ENCODE measurements at regions not wholly inside any gene's neighbourhood (a gene's known extent, or its start where the extent isn't known, plus 50 kb on each side); places are given as distances from the start of the nearest gene placed in this dataset.
"Not testable (repeated sequence)": the region's sequence is repeated elsewhere in the genome, so short reads cannot be mapped to it uniquely, and the experiment has no call there.

GRCh38 chr5:99441235-99441634 is 512.4 kb upstream of the CHD1 start:
- Mint-ChIP-seq H3K27me3 (no peaks in the 10 kb centered on the region), H3K27ac (no peak overlapping the region), H3K36me3 (no peaks in the 10 kb centered on the region), H3K9me3 (no peaks in the 10 kb centered on the region), H3K4me1 (no peaks in the 10 kb centered on the region), H3K4me3 (no peak overlapping the region)
- no peak for DNase-seq

GRCh38 chr5:99438619-99439018 is 509.8 kb upstream of the CHD1 start:
- no peak for DNase-seq
- no peak overlapping the region for H3K4me3 Mint-ChIP-seq
- H3K27ac Mint-ChIP-seq = no peak overlapping the region
- H3K27me3 Mint-ChIP-seq = no peaks in the 10 kb centered on the region
- H3K9me3 Mint-ChIP-seq = no peaks in the 10 kb centered on the region
- no peaks in the 10 kb centered on the region for H3K4me1 Mint-ChIP-seq
- H3K36me3 Mint-ChIP-seq = no peaks in the 10 kb centered on the region

- no peaks in the 10 kb centered on the region for H3K9me3 Mint-ChIP-seq
- no peaks in the 10 kb centered on the region for H3K27me3 Mint-ChIP-seq
- no peak overlapping the region for H3K4me3 Mint-ChIP-seq
- H3K4me1 Mint-ChIP-seq = no peaks in the 10 kb centered on the region
- H3K36me3 Mint-ChIP-seq = no peaks in the 10 kb centered on the region
- DNase-seq = no peak
- no peak overlapping the region for H3K27ac Mint-ChIP-seq
Observed at GRCh38 chr5:99437986-99438385, 509.2 kb upstream of the CHD1 start.

GRCh38 chr5:99423396-99423795 is 494.6 kb upstream of the CHD1 start:
- H3K27me3 Mint-ChIP-seq, H3K4me3 Mint-ChIP-seq, H3K4me1 Mint-ChIP-seq, H3K9me3 Mint-ChIP-seq, H3K27ac Mint-ChIP-seq, DNase-seq, H3K36me3 Mint-ChIP-seq: not testable (repeated sequence)

GRCh38 chr5:99418640-99419039 is 489.8 kb upstream of the CHD1 start:
- not testable (repeated sequence) for H3K27ac Mint-ChIP-seq, H3K4me3 Mint-ChIP-seq, H3K36me3 Mint-ChIP-seq, H3K4me1 Mint-ChIP-seq, H3K27me3 Mint-ChIP-seq, H3K9me3 Mint-ChIP-seq, DNase-seq

- H3K27me3 Mint-ChIP-seq, H3K4me3 Mint-ChIP-seq: not testable (repeated sequence)
Observed at GRCh38 chr5:99410386-99410785, 481.6 kb upstream of the CHD1 start.

GRCh38 chr5:99404764-99405302 is 476.0 kb upstream of the CHD1 start:
- H3K27ac Mint-ChIP-seq, H3K27me3 Mint-ChIP-seq, H3K36me3 Mint-ChIP-seq, DNase-seq, H3K9me3 Mint-ChIP-seq, H3K4me1 Mint-ChIP-seq, H3K4me3 Mint-ChIP-seq: not testable (repeated sequence)

More at GRCh38 chr5:99410386-99410785, 481.6 kb upstream of the CHD1 start:
- not testable (repeated sequence) for H3K4me1 Mint-ChIP-seq, DNase-seq, H3K27ac Mint-ChIP-seq, H3K36me3 Mint-ChIP-seq, H3K9me3 Mint-ChIP-seq

GRCh38 chr5:99400571-99400970 is 471.8 kb upstream of the CHD1 start:
- not testable (repeated sequence) for DNase-seq, H3K36me3 Mint-ChIP-seq, H3K9me3 Mint-ChIP-seq, H3K4me1 Mint-ChIP-seq, H3K4me3 Mint-ChIP-seq, H3K27me3 Mint-ChIP-seq, H3K27ac Mint-ChIP-seq

GRCh38 chr5:99398976-99399375 is 470.2 kb upstream of the CHD1 start:
- DNase-seq = no peak
- Mint-ChIP-seq H3K4me3 (no peak overlapping the region), H3K36me3 (no peaks in the 10 kb centered on the region), H3K9me3 (peaks cover 4% of the 10 kb centered on the region), H3K4me1 (no peaks in the 10 kb centered on the region), H3K27ac (no peak overlapping the region), H3K27me3 (no peaks in the 10 kb centered on the region)

GRCh38 chr5:99386406-99387077 is 457.7 kb upstream of the CHD1 start:
- H3K9me3 Mint-ChIP-seq = peaks cover 9% of the 10 kb centered on the region
- H3K4me1 Mint-ChIP-seq = no peaks in the 10 kb centered on the region
- H3K4me3 Mint-ChIP-seq = no peak overlapping the region
- H3K27ac Mint-ChIP-seq = no peak overlapping the region
- no peaks in the 10 kb centered on the region for H3K27me3 Mint-ChIP-seq
- no peak for DNase-seq
- no peaks in the 10 kb centered on the region for H3K36me3 Mint-ChIP-seq

GRCh38 chr5:99379187-99379586 is 450.4 kb upstream of the CHD1 start:
- H3K36me3 Mint-ChIP-seq = no peaks in the 10 kb centered on the region
- DNase-seq = no peak
- H3K4me1 Mint-ChIP-seq = no peaks in the 10 kb centered on the region
- peaks cover 8% of the 10 kb centered on the region for H3K9me3 Mint-ChIP-seq
- no peak overlapping the region for H3K4me3 Mint-ChIP-seq
- no peaks in the 10 kb centered on the region for H3K27me3 Mint-ChIP-seq
- no peak overlapping the region for H3K27ac Mint-ChIP-seq

- H3K27me3 Mint-ChIP-seq = no peaks in the 10 kb centered on the region
- no peaks in the 10 kb centered on the region for H3K4me1 Mint-ChIP-seq
- H3K36me3 Mint-ChIP-seq = no peaks in the 10 kb centered on the region
- DNase-seq = no peak
- no peak overlapping the region for H3K27ac Mint-ChIP-seq
- peaks cover 3% of the 10 kb centered on the region for H3K9me3 Mint-ChIP-seq
- H3K4me3 Mint-ChIP-seq = no peak overlapping the region
Observed at GRCh38 chr5:99378443-99378842, 449.6 kb upstream of the CHD1 start.

GRCh38 chr5:99369797-99370593 is 441.2 kb upstream of the CHD1 start:
- no peaks in the 10 kb centered on the region for H3K36me3 Mint-ChIP-seq
- H3K9me3 Mint-ChIP-seq = peaks cover 3% of the 10 kb centered on the region
- DNase-seq = no peak

GRCh38 chr5:99368726-99369125 is 439.9 kb upstream of the CHD1 start:
- no peak for DNase-seq
- Mint-ChIP-seq H3K27me3 (no peaks in the 10 kb centered on the region), H3K9me3 (peaks cover 4% of the 10 kb centered on the region), H3K4me1 (no peaks in the 10 kb centered on the region), H3K27ac (no peak overlapping the region), H3K36me3 (no peaks in the 10 kb centered on the region), H3K4me3 (no peak overlapping the region)

More at GRCh38 chr5:99369797-99370593, 441.2 kb upstream of the CHD1 start:
- H3K27me3 Mint-ChIP-seq = no peaks in the 10 kb centered on the region
- H3K4me1 Mint-ChIP-seq = no peaks in the 10 kb centered on the region
- no peak overlapping the region for H3K27ac Mint-ChIP-seq
- H3K4me3 Mint-ChIP-seq = no peak overlapping the region

GRCh38 chr5:99355881-99356280 is 427.1 kb upstream of the CHD1 start:
- no peaks in the 10 kb centered on the region for H3K36me3 Mint-ChIP-seq
- H3K4me3 Mint-ChIP-seq = no peak overlapping the region
- peaks cover 5% of the 10 kb centered on the region for H3K9me3 Mint-ChIP-seq
- no peaks in the 10 kb centered on the region for H3K4me1 Mint-ChIP-seq
- H3K27ac Mint-ChIP-seq = no peak overlapping the region
- no peak for DNase-seq
- no peaks in the 10 kb centered on the region for H3K27me3 Mint-ChIP-seq

- H3K27ac Mint-ChIP-seq = no peak overlapping the region
- H3K9me3 Mint-ChIP-seq = peaks cover 4% of the 10 kb centered on the region
- no peaks in the 10 kb centered on the region for H3K27me3 Mint-ChIP-seq
- no peak overlapping the region for H3K4me3 Mint-ChIP-seq
- no peaks in the 10 kb centered on the region for H3K36me3 Mint-ChIP-seq
- DNase-seq = no peak
- no peaks in the 10 kb centered on the region for H3K4me1 Mint-ChIP-seq
Observed at GRCh38 chr5:99349787-99350186, 421.0 kb upstream of the CHD1 start.

All from activated naive CD8-positive, alpha-beta T cell treated with anti-CD3 and anti-CD28 coated beads for 36 hours (primary cell).